ENCODE measurements at regions not wholly inside any gene's neighbourhood (a gene's known extent, or its start where the extent isn't known, plus 50 kb on each side); places are given as distances from the start of the nearest gene placed in this dataset.

GRCh38 chr1:188904201-188904600, 1573.5 kb downstream of the BRINP3 start:
- Histone ChIP-seq H2AFZ (ENCODE audit: low read length) (no peak overlapping the region), H3F3A (ENCODE audit: insufficient read depth, low read length) (no peaks in the 10 kb centered on the region), H4K20me1 (ENCODE audit: insufficient read depth, low read length) (no peaks in the 10 kb centered on the region), H3K36me3 (ENCODE audit: insufficient read depth, low read length) (no peaks in the 10 kb centered on the region), H3K27me3 (ENCODE audit: insufficient read depth, low read length) (no peaks in the 10 kb centered on the region), H3K4me2 (ENCODE audit: low read length) (no peak overlapping the region), H3K27ac (ENCODE audit: low read depth, low read length, poor library complexity, severe bottlenecking) (no peak overlapping the region), H3K9ac (ENCODE audit: low read length) (no peak overlapping the region), H3K4me1 (ENCODE audit: insufficient read depth, low read length, severe bottlenecking) (no peaks in the 10 kb centered on the region), H3K9me2 (ENCODE audit: low read depth, low read length) (no peaks in the 10 kb centered on the region), H3K9me3 (ENCODE audit: low read length) (no peaks in the 10 kb centered on the region), H3K4me3 (ENCODE audit: low read depth, low read length, poor library complexity, severe bottlenecking) (no peak overlapping the region), H3K79me2 (ENCODE audit: insufficient read depth, low read length) (no peaks in the 10 kb centered on the region)
- TF ChIP-seq EZH2 (IDR thresholded peaks at IDR 0.05; ENCODE audit: borderline replicate concordance, low read length) (no peak), CTCF (IDR thresholded peaks at IDR 0.05; ENCODE audit: low read length) (no peak)

- Histone ChIP-seq H3K9me2 (ENCODE audit: low read depth, low read length) (no peaks in the 10 kb centered on the region), H3K9ac (ENCODE audit: low read length) (no peak overlapping the region), H3K9me3 (ENCODE audit: low read length) (no peaks in the 10 kb centered on the region), H3K36me3 (ENCODE audit: insufficient read depth, low read length) (no peaks in the 10 kb centered on the region), H2AFZ (ENCODE audit: low read length) (no peak overlapping the region), H3F3A (ENCODE audit: insufficient read depth, low read length) (no peaks in the 10 kb centered on the region), H3K79me2 (ENCODE audit: insufficient read depth, low read length) (no peaks in the 10 kb centered on the region), H3K4me3 (ENCODE audit: low read depth, low read length, poor library complexity, severe bottlenecking) (no peak overlapping the region), H3K27ac (ENCODE audit: low read depth, low read length, poor library complexity, severe bottlenecking) (no peak overlapping the region), H4K20me1 (ENCODE audit: insufficient read depth, low read length) (no peaks in the 10 kb centered on the region), H3K4me1 (ENCODE audit: insufficient read depth, low read length, severe bottlenecking) (no peaks in the 10 kb centered on the region), H3K4me2 (ENCODE audit: low read length) (no peak overlapping the region), H3K27me3 (ENCODE audit: insufficient read depth, low read length) (no peaks in the 10 kb centered on the region)
- TF ChIP-seq CTCF (IDR thresholded peaks at IDR 0.05; ENCODE audit: low read length) (no peak), EZH2 (IDR thresholded peaks at IDR 0.05; ENCODE audit: borderline replicate concordance, low read length) (no peak)
Observed at GRCh38 chr1:188906921-188907641, 1570.6 kb downstream of the BRINP3 start.

- Histone ChIP-seq H3K4me1 (ENCODE audit: insufficient read depth, low read length, severe bottlenecking) (no peaks in the 10 kb centered on the region), H3K36me3 (ENCODE audit: insufficient read depth, low read length) (no peaks in the 10 kb centered on the region), H3K9ac (ENCODE audit: low read length) (no peak overlapping the region), H3K4me2 (ENCODE audit: low read length) (no peak overlapping the region), H3K27ac (ENCODE audit: low read depth, low read length, poor library complexity, severe bottlenecking) (no peak overlapping the region), H2AFZ (ENCODE audit: low read length) (no peak overlapping the region), H3F3A (ENCODE audit: insufficient read depth, low read length) (no peaks in the 10 kb centered on the region), H3K27me3 (ENCODE audit: insufficient read depth, low read length) (no peaks in the 10 kb centered on the region), H3K9me3 (ENCODE audit: low read length) (no peaks in the 10 kb centered on the region), H4K20me1 (ENCODE audit: insufficient read depth, low read length) (no peaks in the 10 kb centered on the region), H3K4me3 (ENCODE audit: low read depth, low read length, poor library complexity, severe bottlenecking) (no peak overlapping the region), H3K9me2 (ENCODE audit: low read depth, low read length) (no peaks in the 10 kb centered on the region), H3K79me2 (ENCODE audit: insufficient read depth, low read length) (no peaks in the 10 kb centered on the region)
- TF ChIP-seq EZH2 (IDR thresholded peaks at IDR 0.05; ENCODE audit: borderline replicate concordance, low read length): no peak
- no peak for TF ChIP-seq CTCF (IDR thresholded peaks at IDR 0.05; ENCODE audit: low read length)
Observed at GRCh38 chr1:188930382-188930781, 1547.3 kb downstream of the BRINP3 start.
